Heart left ventricle (tissue), 16 donors: ENCODE measurements at regions not wholly inside any gene's neighbourhood (a gene's known extent, or its start where the extent isn't known, plus 50 kb on each side); places are given as distances from the start of the nearest gene placed in this dataset.
A peak's percentile ranks its signal among the peaks of the same experiment; 100 is the strongest.
"Not testable (repeated sequence)": the region's sequence is repeated elsewhere in the genome, so short reads cannot be mapped to it uniquely, and the experiment has no call there.

Source experiments
- ATAC-seq, 4 donors: fragments of 200-7000 bp; cut with Tn5 transposase; one replicate each; pipeline ENCODE4 v1.9.1; 2020 to 2022; ENCODE audit warnings: moderate library complexity in 4 of 4, mild to moderate bottlenecking in 3 of 4, moderate number of reproducible peaks in 1 of 4
- DNase-seq, 5 donors: peaks; one replicate each; pipeline ENCODE4 v3.0.0-alpha.2; 2020
- H3K27ac ChIP-seq, 12 donors: fragments of 200-600 bp; sonication (generic) in 4 of 12; one replicate each; pipeline versions ENCODE4 v1.5.0 to v1.8.0; 2016 to 2022; ENCODE audit warnings: mild to moderate bottlenecking in 2 of 12
- H3K27me3 ChIP-seq, 9 donors: fragments of 200-600 bp; sonication (generic) in 2 of 9; one replicate each; pipeline versions ENCODE4 v1.5.1 to v1.8.0; 2016 to 2022; ENCODE audit warnings: mild to moderate bottlenecking in 3 of 9
- H3K36me3 ChIP-seq, 9 donors: fragments of 200-600 bp; sonication (generic) in 2 of 9; one replicate each; pipeline versions ENCODE4 v1.5.0 to v1.8.0; 2018 to 2022; ENCODE audit warnings: mild to moderate bottlenecking in 2 of 9
- H3K4me1 ChIP-seq, 12 donors: fragments of 200-600 bp; sonication (generic) in 4 of 12; one replicate each; pipeline versions ENCODE4 v1.5.0 to v1.8.0; 2016 to 2022; ENCODE audit warnings: mild to moderate bottlenecking in 3 of 12
- H3K4me3 ChIP-seq, 12 donors: fragments of 200-600 bp; sonication (generic) in 4 of 12; one replicate each; pipeline versions ENCODE4 v1.5.0 to v1.8.0; 2017 to 2022; ENCODE audit warnings: mild to moderate bottlenecking in 9 of 12, moderate library complexity in 4 of 12
- H3K9me3 ChIP-seq, 12 donors: fragments of 200-600 bp; sonication (generic) in 4 of 12; one replicate each; pipeline versions ENCODE4 v1.5.0 to v1.8.0; 2016 to 2022; ENCODE audit warnings: mild to moderate bottlenecking in 1 of 12
- POLR2A ChIP-seq, 2 donors: fragments of 450-650 bp; IDR thresholded peaks; one replicate each; pipeline ENCODE4 v1.6.1; 2017; ENCODE audit warnings: antibody characterized with exemption in 2 of 2, mild to moderate bottlenecking in 2 of 2, moderate library complexity in 2 of 2
- WGBS, 4 donors: extraction: QIAGEN DNeasy Blood & Tissue Kit in 2 of 4; methylation state at CpG; one replicate each; pipeline versions ENCODE4 v1.1.5 to v1.1.7; 2013 to 2018; 5-methylcytosine and 5-hydroxymethylcytosine counted together
- intact Hi-C, 10 donors: fragments of 100-400 bp; cut with DNase I; formaldehyde crosslinking; loops; one replicate each; pipeline versions ENCODE4 v1.11.1 to v1.14.2; 2022
- TF ChIP-seq, protein P1 (sequence below), 12 donors: fragments of 200-600 bp; sonication (generic) in 4 of 12; IDR thresholded peaks; one replicate each; pipeline versions ENCODE4 v1.5.0 to v1.8.0; 2018 to 2022; ENCODE audit warnings: antibody characterized with exemption in 12 of 12, mild to moderate bottlenecking in 5 of 12
- donor health status: ischemic (EF 13 %, LVEDD 7.1; RV severe dilation, severe dysfunction).
- donor health status: healthy with polysubstance abuse.
- donor health status: DM: no; HTN: yes; CAD: no.
- donor health status: DM: no; HTN: no; CAD: no.
- donor health status: ischemic (EF 25% LVEDD 6.9; RV normal size, moderate dysfunction).
- donor health status: ischemic (EF 25% LVEDD 5.7; RV mildly dilated, moderate dysfunction).
- donor health status: healthy.
- donor health status: DM: yes; HTN: yes; CAD: no.
- donor health status: ischemic (EF 35%, LVEDD 5.7; RV mildly dilated, moderate dysfunction).
- donor health status: nonischemic (EF 11% LVEDD 7.7; RV severe dilation, severe dysfunction).
- donor health status: DM: yes; HTN: yes; CAD: no.
- donor health status: PGD.
- donor health status: ischemic (EF 29% LVEDD 5.4; RV normal size, mild dysfunction).
- donor health status: nonischemic (EF 23%, LVEDD 6.1; RV moderate dilation, normal function).

DNA sequence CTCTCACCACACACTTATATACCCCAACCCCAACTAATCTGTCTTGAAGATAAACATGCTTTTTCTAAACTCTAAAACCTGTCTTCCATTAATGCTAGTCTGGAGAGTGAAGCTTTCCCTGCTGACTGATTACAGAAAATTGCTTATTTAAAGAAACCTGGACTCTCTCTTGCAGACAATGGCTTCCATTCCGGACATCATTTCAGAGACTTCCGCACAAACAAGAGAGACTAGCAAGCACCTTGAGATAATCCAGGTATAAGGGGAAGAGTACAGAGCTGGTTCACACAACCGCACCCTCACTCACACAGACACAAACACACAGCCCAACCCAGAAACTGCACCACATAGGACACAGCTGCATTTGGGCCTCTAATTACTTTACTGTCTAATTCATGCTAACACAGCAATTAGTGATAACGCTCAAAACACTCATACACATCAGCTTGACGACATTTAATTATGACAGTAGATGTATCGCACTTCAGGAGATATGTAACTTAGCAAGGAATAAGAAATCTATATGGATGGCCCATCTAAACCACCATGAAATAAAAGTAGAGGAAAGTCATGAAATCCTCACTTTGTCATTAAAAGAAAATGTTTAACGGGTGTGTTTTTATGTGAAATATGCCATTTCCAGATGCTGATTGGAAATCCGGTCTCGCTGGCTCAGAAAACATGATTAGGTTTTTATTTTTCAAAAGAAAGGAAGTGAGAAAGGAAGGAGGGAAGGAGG lies 138.1 kb upstream of the JARID2 start:
- 77 to 89% (median 86%) methylated on average over 9 of the region's 9 CpGs for WGBS, 4 donors
- ATAC-seq, result no peak
- H3K36me3 ChIP-seq, result no peaks in the 10 kb centered on the region

DNA sequence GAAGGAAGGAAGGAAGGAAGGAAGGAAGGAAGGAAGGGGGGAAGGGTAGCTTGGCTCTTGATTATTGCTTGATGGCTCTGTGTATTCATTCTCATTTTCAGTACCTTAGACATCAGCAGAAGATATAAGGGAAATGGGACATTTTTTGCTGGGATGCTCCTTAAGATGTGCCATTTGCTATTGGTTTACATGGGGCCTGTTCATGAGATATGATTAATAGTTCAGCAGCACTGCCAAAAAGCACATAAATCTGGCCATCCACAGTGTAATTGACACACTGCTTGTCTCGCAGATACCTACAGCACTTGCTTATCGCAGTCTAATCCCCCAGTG lies 137.5 kb upstream of the JARID2 start:
- WGBS, 4 donors, result 93 to 100% (median 96%) methylated on average over 2 of the region's 2 CpGs
- TF ChIP-seq, protein P1, sequence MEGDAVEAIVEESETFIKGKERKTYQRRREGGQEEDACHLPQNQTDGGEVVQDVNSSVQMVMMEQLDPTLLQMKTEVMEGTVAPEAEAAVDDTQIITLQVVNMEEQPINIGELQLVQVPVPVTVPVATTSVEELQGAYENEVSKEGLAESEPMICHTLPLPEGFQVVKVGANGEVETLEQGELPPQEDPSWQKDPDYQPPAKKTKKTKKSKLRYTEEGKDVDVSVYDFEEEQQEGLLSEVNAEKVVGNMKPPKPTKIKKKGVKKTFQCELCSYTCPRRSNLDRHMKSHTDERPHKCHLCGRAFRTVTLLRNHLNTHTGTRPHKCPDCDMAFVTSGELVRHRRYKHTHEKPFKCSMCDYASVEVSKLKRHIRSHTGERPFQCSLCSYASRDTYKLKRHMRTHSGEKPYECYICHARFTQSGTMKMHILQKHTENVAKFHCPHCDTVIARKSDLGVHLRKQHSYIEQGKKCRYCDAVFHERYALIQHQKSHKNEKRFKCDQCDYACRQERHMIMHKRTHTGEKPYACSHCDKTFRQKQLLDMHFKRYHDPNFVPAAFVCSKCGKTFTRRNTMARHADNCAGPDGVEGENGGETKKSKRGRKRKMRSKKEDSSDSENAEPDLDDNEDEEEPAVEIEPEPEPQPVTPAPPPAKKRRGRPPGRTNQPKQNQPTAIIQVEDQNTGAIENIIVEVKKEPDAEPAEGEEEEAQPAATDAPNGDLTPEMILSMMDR (IDR thresholded peaks at IDR 0.05), result no peak
- TF ChIP-seq POLR2A (IDR thresholded peaks at IDR 0.05), result no peak
- Histone ChIP-seq H3K27me3 (no peaks in the 10 kb centered on the region), H3K27ac (peak overlapping the region in 1 of 12 donors; percentile 37), H3K9me3 (peaks cover 0 to 16% (median 0%) of the 10 kb centered on the region in 12 donors), H3K4me3 (no peak overlapping the region), H3K36me3 (no peaks in the 10 kb centered on the region), H3K4me1 (peaks cover 0 to 11% (median 0%) of the 10 kb centered on the region in 12 donors)
- intact Hi-C loops, result no loop called here
- DNase-seq (no peak), ATAC-seq (no peak)

More for the DNA sequence above, 138.1 kb upstream of the JARID2 start:
- intact Hi-C loops, result no loop called here
- no peak for DNase-seq
- Histone ChIP-seq H3K27me3 (no peaks in the 10 kb centered on the region), H3K4me1 (peaks cover 0 to 11% (median 0%) of the 10 kb centered on the region in 12 donors), H3K27ac (no peak overlapping the region), H3K9me3 (peaks cover 0 to 16% (median 0%) of the 10 kb centered on the region in 12 donors), H3K4me3 (no peak overlapping the region)
- no peak for TF ChIP-seq POLR2A (IDR thresholded peaks at IDR 0.05)
- TF ChIP-seq, protein P1 (IDR thresholded peaks at IDR 0.05), result no peak

DNA sequence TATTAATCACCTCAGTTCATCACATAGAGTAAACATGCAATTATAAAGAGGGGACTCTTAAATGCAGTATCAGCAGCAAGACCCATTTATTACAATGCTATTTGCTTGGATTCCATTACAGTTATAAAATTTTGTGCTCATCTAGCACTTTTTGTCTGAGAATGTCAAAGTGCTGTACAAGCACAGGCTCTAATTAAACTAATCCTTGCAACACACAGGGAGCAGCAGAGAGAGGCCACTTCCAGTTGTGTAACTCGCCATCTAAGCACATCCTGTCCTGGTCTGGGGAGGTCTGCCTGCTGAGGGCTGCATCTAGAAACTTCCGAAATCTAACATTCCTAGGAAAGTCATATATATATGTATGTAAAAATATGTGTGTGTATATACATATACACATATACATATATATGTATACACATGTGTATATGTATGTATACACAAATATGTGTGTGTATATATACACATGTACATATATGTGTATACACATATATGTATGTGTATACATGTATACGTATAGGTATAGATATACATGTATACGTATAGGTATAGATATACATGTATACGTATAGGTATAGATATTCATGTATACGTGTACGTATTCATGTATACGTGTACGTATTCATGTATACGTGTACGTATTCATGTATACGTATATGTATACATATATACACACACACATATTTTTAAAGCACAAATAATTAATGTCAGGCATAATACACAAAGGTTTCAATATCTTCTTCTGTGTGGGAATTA lies 136.4 kb upstream of the JARID2 start:
- TF ChIP-seq POLR2A (IDR thresholded peaks at IDR 0.05), result no peak
- TF ChIP-seq, protein P1 (IDR thresholded peaks at IDR 0.05), result no peak
- H3K4me3 ChIP-seq, result no peak overlapping the region
- peak in 2 of 4 donors; percentile 59 to 63 for ATAC-seq
- H3K27me3 ChIP-seq, result no peaks in the 10 kb centered on the region
- intact Hi-C loops, result no loop called here
- WGBS, 4 donors, result 84 to 95% (median 90%) methylated on average over 12 of the region's 12 CpGs
- peaks cover 0 to 16% (median 0%) of the 10 kb centered on the region in 12 donors for H3K9me3 ChIP-seq
- no peaks in the 10 kb centered on the region for H3K36me3 ChIP-seq
- DNase-seq, result no peak
- peak overlapping the region in 1 of 12 donors; percentile 37 for H3K27ac ChIP-seq
- peaks cover 0 to 11% (median 0%) of the 10 kb centered on the region in 12 donors for H3K4me1 ChIP-seq

DNA sequence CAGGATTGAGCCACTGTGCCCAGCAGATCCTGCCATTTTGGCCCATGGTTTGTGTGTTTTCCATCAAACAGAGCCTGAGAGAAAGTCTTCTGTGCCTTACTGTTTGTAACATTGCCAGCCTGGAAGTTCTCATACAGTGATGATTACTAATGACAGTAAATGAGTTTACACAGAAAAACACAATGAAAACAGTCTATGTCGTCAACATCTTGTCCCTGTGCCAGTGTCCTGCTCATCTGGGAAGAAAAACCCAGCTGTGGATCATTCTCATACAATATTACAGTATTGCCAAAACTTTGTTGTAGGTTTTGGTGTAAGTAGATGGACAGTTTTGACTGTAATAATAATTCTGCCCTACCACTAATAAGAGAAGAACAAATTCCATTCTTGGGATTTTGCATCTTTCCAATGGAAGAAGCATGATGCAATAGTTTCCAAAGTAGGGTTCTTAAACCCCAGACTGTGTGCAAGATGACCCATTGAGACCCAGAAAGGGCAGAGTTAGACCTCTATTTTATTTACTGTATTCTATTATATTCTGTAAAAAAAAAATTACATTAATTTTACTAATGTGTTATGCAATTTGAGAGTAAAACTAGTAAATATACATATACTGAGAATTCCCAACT lies 135.0 kb upstream of the JARID2 start:
- 42 to 70% (median 53%) methylated on average over 1 of the region's 1 CpG for WGBS, 4 donors
- TF ChIP-seq, protein P1 (IDR thresholded peaks at IDR 0.05), result no peak
- no peak for TF ChIP-seq POLR2A (IDR thresholded peaks at IDR 0.05)
- no peaks in the 10 kb centered on the region for H3K27me3 ChIP-seq
- H3K4me1 ChIP-seq, result peaks cover 0 to 11% (median 0%) of the 10 kb centered on the region in 12 donors
- H3K27ac ChIP-seq, result no peak overlapping the region
- peaks cover 0 to 7% (median 0%) of the 10 kb centered on the region in 12 donors for H3K9me3 ChIP-seq
- ATAC-seq (no peak), DNase-seq (no peak)
- H3K4me3 ChIP-seq, result no peak overlapping the region
- no peaks in the 10 kb centered on the region for H3K36me3 ChIP-seq
- intact Hi-C loops, result no loop called here

DNA sequence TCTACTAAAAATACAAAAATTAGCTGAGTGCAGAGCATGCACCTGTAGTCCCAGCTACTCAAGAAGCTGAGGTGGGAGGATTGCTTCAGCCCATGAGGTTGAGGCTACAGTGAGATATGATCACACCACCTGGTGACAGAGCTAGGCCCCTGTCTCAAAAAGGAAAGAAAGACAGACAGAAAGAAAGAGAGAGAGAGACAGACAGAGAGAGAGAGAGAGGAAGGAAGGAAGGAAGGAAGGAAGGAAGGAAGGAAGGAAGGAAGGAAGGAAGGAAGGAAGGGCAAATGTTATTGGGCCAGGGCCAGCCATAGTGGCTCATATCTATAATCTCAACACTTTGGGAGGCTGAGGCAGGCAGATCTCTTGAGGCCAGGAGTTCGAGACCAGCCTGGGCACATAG lies 134.3 kb upstream of the JARID2 start:
- H3K4me3 ChIP-seq, DNase-seq, ATAC-seq, H3K9me3 ChIP-seq, H3K27ac ChIP-seq, H3K36me3 ChIP-seq, H3K27me3 ChIP-seq, intact Hi-C loops: not testable (repeated sequence)
- 85 to 93% (median 91%) methylated on average over 1 of the region's 1 CpG for WGBS, 4 donors
- H3K4me1 ChIP-seq, result peaks cover 0 to 11% (median 0%) of the 10 kb centered on the region in 12 donors
